ENCODE measurements at regions not wholly inside any gene's neighbourhood (a gene's known extent, or its start where the extent isn't known, plus 50 kb on each side); places are given as distances from the start of the nearest gene placed in this dataset.
A peak's percentile ranks its signal among the peaks of the same experiment; 100 is the strongest.

- H3K27me3 Mint-ChIP-seq (ENCODE audit: insufficient read depth, low read depth) = peaks cover 5% of the 10 kb centered on the region
- peak overlapping the region; percentile 8 for H3K4me3 Mint-ChIP-seq
- Histone ChIP-seq H3K4me1 (no peaks in the 10 kb centered on the region), H3F3A (ENCODE audit: low read depth) (no peaks in the 10 kb centered on the region), H3K27ac (no peak overlapping the region), H3K27me3 (no peaks in the 10 kb centered on the region), H3K9ac (no peak overlapping the region), H3K4me3 (no peak overlapping the region), H3K36me3 (no peaks in the 10 kb centered on the region), H2AFZ (replicated peaks) (no peak overlapping the region), H3K9me3 (ENCODE audit: low read depth) (no peaks in the 10 kb centered on the region), H3K4me2 (no peak overlapping the region), H4K20me1 (ENCODE audit: low read depth) (no peaks in the 10 kb centered on the region), H3K79me2 (ENCODE audit: low read depth) (no peaks in the 10 kb centered on the region)
- no peak overlapping the region for H3K27ac Mint-ChIP-seq
- peaks cover under 1% of the 10 kb centered on the region for H3K9me3 Mint-ChIP-seq
- no peak for TF ChIP-seq EZH2 (IDR thresholded peaks at IDR 0.05)
- no peak for DNase-seq (ENCODE audit: low spot score)
- H3K4me1 Mint-ChIP-seq = peaks cover 2% of the 10 kb centered on the region
- H3K36me3 Mint-ChIP-seq = no peaks in the 10 kb centered on the region
Observed at GRCh38 chr1:17488995-17489767, 49.7 kb upstream of the RCC2 start.
